ENCODE measurements at regions not wholly inside any gene's neighbourhood (a gene's known extent, or its start where the extent isn't known, plus 50 kb on each side); places are given as distances from the start of the nearest gene placed in this dataset.
"Not testable (repeated sequence)": the region's sequence is repeated elsewhere in the genome, so short reads cannot be mapped to it uniquely, and the experiment has no call there.

GRCh38 chr4:132737344-132737743, 411.8 kb upstream of the PCDH10 start:
- no peak for DNase-seq
- in situ Hi-C loops (cut with MboI; ENCODE audit: low pct_unique_long_range_greater_than_20kb, low sequenced_read_pairs) = no loop called here

GRCh38 chr4:132759199-132759780, 389.8 kb upstream of the PCDH10 start:
- in situ Hi-C loops (cut with MboI; ENCODE audit: low pct_unique_long_range_greater_than_20kb, low sequenced_read_pairs) = no loop called here

GRCh38 chr4:132763465-132763864, 385.6 kb upstream of the PCDH10 start:
- in situ Hi-C loops (cut with MboI; ENCODE audit: low pct_unique_long_range_greater_than_20kb, low sequenced_read_pairs) = no loop called here
- DNase-seq = no peak

More at GRCh38 chr4:132759199-132759780, 389.8 kb upstream of the PCDH10 start:
- no peak for DNase-seq

GRCh38 chr4:132767901-132768300, 381.2 kb upstream of the PCDH10 start:
- in situ Hi-C loops (cut with MboI; ENCODE audit: low pct_unique_long_range_greater_than_20kb, low sequenced_read_pairs) = no loop called here
- DNase-seq = no peak

- in situ Hi-C loops (cut with MboI; ENCODE audit: low pct_unique_long_range_greater_than_20kb, low sequenced_read_pairs) = no loop called here
- no peak for DNase-seq
Measured at GRCh38 chr4:132770776-132771175, 378.3 kb upstream of the PCDH10 start.

- in situ Hi-C loops (cut with MboI; ENCODE audit: low pct_unique_long_range_greater_than_20kb, low sequenced_read_pairs) = no loop called here
- DNase-seq = no peak
Measured at GRCh38 chr4:132792310-132792709, 356.8 kb upstream of the PCDH10 start.

- in situ Hi-C loops (cut with MboI; ENCODE audit: low pct_unique_long_range_greater_than_20kb, low sequenced_read_pairs) = no loop called here
- DNase-seq = no peak
Measured at GRCh38 chr4:132797856-132798255, 351.2 kb upstream of the PCDH10 start.

- in situ Hi-C loops (cut with MboI; ENCODE audit: low pct_unique_long_range_greater_than_20kb, low sequenced_read_pairs) = no loop called here
- DNase-seq = no peak
Measured at GRCh38 chr4:132809298-132810032, 339.6 kb upstream of the PCDH10 start.

GRCh38 chr4:132813061-132813460, 336.0 kb upstream of the PCDH10 start:
- DNase-seq; in situ Hi-C loops (cut with MboI; ENCODE audit: low pct_unique_long_range_greater_than_20kb, low sequenced_read_pairs): not testable (repeated sequence)

GRCh38 chr4:132818091-132818490, 331.0 kb upstream of the PCDH10 start:
- DNase-seq = no peak
- in situ Hi-C loops (cut with MboI; ENCODE audit: low pct_unique_long_range_greater_than_20kb, low sequenced_read_pairs) = no loop called here

- in situ Hi-C loops (cut with MboI; ENCODE audit: low pct_unique_long_range_greater_than_20kb, low sequenced_read_pairs) = no loop called here
- DNase-seq = no peak
Measured at GRCh38 chr4:132823419-132823818, 325.7 kb upstream of the PCDH10 start.

- in situ Hi-C loops (cut with MboI; ENCODE audit: low pct_unique_long_range_greater_than_20kb, low sequenced_read_pairs) = no loop called here
- DNase-seq = no peak
Measured at GRCh38 chr4:132824761-132825160, 324.3 kb upstream of the PCDH10 start.

- DNase-seq = no peak
- in situ Hi-C loops (cut with MboI; ENCODE audit: low pct_unique_long_range_greater_than_20kb, low sequenced_read_pairs) = no loop called here
Measured at GRCh38 chr4:132827522-132827921, 321.6 kb upstream of the PCDH10 start.

GRCh38 chr4:132838244-132838643, 310.9 kb upstream of the PCDH10 start:
- no peak for DNase-seq
- in situ Hi-C loops (cut with MboI; ENCODE audit: low pct_unique_long_range_greater_than_20kb, low sequenced_read_pairs) = no loop called here

GRCh38 chr4:132839070-132839469, 310.0 kb upstream of the PCDH10 start:
- in situ Hi-C loops (cut with MboI; ENCODE audit: low pct_unique_long_range_greater_than_20kb, low sequenced_read_pairs) = no loop called here
- peak; percentile 31 for DNase-seq

- in situ Hi-C loops (cut with MboI; ENCODE audit: low pct_unique_long_range_greater_than_20kb, low sequenced_read_pairs) = no loop called here
- DNase-seq = no peak
Measured at GRCh38 chr4:132859929-132860328, 289.2 kb upstream of the PCDH10 start.

- DNase-seq = no peak
- in situ Hi-C loops (cut with MboI; ENCODE audit: low pct_unique_long_range_greater_than_20kb, low sequenced_read_pairs) = no loop called here
Measured at GRCh38 chr4:132860976-132861375, 288.1 kb upstream of the PCDH10 start.

GRCh38 chr4:132863619-132864018, 285.5 kb upstream of the PCDH10 start:
- DNase-seq = no peak
- in situ Hi-C loops (cut with MboI; ENCODE audit: low pct_unique_long_range_greater_than_20kb, low sequenced_read_pairs) = no loop called here

GRCh38 chr4:132865458-132865857, 283.6 kb upstream of the PCDH10 start:
- DNase-seq = no peak
- in situ Hi-C loops (cut with MboI; ENCODE audit: low pct_unique_long_range_greater_than_20kb, low sequenced_read_pairs) = no loop called here

- DNase-seq = no peak
- in situ Hi-C loops (cut with MboI; ENCODE audit: low pct_unique_long_range_greater_than_20kb, low sequenced_read_pairs) = no loop called here
Measured at GRCh38 chr4:132865922-132866321, 283.2 kb upstream of the PCDH10 start.

GRCh38 chr4:132866616-132867015, 282.5 kb upstream of the PCDH10 start:
- in situ Hi-C loops (cut with MboI; ENCODE audit: low pct_unique_long_range_greater_than_20kb, low sequenced_read_pairs) = no loop called here
- DNase-seq = no peak
